ENCODE measurements at regions not wholly inside any gene's neighbourhood (a gene's known extent, or its start where the extent isn't known, plus 50 kb on each side); places are given as distances from the start of the nearest gene placed in this dataset.

- Histone ChIP-seq H3K27ac (peak overlapping the region; percentile 42 to 73), H3K27me3 (no peaks in the 10 kb centered on the region), H3K36me3 (no peaks in the 10 kb centered on the region), H3K4me1 (peaks cover 0 to 13% of the 10 kb centered on the region in 2 donors), H3K4me3 (no peak overlapping the region), H3K9me3 (no peaks in the 10 kb centered on the region)
- TF ChIP-seq, protein P1, sequence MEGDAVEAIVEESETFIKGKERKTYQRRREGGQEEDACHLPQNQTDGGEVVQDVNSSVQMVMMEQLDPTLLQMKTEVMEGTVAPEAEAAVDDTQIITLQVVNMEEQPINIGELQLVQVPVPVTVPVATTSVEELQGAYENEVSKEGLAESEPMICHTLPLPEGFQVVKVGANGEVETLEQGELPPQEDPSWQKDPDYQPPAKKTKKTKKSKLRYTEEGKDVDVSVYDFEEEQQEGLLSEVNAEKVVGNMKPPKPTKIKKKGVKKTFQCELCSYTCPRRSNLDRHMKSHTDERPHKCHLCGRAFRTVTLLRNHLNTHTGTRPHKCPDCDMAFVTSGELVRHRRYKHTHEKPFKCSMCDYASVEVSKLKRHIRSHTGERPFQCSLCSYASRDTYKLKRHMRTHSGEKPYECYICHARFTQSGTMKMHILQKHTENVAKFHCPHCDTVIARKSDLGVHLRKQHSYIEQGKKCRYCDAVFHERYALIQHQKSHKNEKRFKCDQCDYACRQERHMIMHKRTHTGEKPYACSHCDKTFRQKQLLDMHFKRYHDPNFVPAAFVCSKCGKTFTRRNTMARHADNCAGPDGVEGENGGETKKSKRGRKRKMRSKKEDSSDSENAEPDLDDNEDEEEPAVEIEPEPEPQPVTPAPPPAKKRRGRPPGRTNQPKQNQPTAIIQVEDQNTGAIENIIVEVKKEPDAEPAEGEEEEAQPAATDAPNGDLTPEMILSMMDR (IDR thresholded peaks at IDR 0.05) = no peak
- no peak for DNase-seq (ENCODE audit: low spot score)
These were observed 173.9 kb upstream of the PLEKHA5 start for GRCh38 chr12:18955594-18955993.

DNA sequence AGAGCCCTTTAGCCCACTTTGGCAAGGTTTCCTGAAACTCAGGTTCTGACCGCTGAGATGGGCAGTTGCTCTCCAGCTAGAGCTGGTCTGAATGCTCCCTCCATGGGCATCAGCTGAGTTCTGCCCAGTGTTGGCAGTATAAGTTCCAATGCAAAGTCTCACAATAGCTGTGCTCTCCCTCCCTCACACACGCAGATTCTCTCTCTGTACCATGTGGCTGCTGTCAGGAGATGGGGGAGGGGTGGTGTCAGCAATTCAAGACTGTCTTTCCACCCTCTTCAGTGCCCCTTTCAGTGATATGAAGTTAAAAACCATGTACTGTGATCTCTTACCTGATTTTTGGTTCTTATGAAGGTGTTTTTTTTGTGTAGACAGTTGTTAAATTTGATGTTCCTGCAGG lies 164.3 kb upstream of the PLEKHA5 start:
- Histone ChIP-seq H3K27ac (no peak overlapping the region), H3K4me1 (no peaks in the 10 kb centered on the region), H3K4me3 (no peak overlapping the region), H3K27me3 (no peaks in the 10 kb centered on the region), H3K36me3 (no peaks in the 10 kb centered on the region), H3K9me3 (no peaks in the 10 kb centered on the region)
- DNase-seq (ENCODE audit: low spot score) = no peak
- TF ChIP-seq, protein P1 (IDR thresholded peaks at IDR 0.05) = no peak

DNA sequence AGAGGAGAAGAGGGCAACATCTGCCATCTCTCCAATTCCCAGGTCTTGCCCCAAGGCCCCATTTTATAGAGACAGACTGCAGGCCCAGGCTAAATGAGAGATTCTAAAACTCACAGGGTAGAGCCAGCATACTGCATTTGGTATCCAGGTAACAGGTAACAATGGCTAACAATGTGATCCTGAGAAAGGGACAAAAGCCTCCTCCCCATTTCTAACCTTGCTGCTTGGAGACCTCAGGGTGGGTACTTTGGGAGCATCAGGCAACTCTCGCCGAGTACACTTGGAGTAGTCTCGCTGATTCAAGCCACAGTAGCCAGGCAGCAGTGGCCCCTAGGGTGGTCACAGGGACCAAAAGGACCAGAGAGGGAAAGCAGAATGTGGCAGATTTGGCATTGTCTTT lies 162.6 kb upstream of the PLEKHA5 start:
- H3K36me3 ChIP-seq = no peaks in the 10 kb centered on the region
- no peak overlapping the region for H3K27ac ChIP-seq
- H3K9me3 ChIP-seq = no peaks in the 10 kb centered on the region
- no peak for DNase-seq (ENCODE audit: low spot score)
- no peaks in the 10 kb centered on the region for H3K27me3 ChIP-seq
- H3K4me3 ChIP-seq = no peak overlapping the region
- TF ChIP-seq, protein P1 (IDR thresholded peaks at IDR 0.05) = no peak
- no peaks in the 10 kb centered on the region for H3K4me1 ChIP-seq

DNA sequence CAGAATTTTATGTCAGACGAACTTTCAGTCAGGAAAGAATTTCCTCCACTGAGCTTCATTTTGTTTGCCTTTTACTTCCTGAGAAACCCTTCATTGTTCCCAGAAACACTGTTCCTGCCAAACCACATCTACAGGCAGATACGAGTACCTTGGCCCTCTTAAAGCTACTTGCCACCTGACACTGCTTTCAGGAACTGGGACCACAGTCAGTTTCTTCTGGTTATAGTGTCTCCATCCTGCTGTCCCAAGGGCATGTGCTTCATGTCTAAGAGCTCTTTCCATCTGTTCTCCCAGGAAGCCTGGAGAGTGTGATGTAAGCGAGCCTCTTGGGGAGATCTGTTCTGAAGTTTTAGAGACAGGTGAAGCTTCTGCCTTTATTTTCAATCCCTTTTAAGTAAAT lies 161.7 kb upstream of the PLEKHA5 start:
- Histone ChIP-seq H3K27me3 (no peaks in the 10 kb centered on the region), H3K36me3 (no peaks in the 10 kb centered on the region), H3K4me1 (no peaks in the 10 kb centered on the region), H3K4me3 (no peak overlapping the region), H3K27ac (no peak overlapping the region), H3K9me3 (no peaks in the 10 kb centered on the region)
- TF ChIP-seq, protein P1 (IDR thresholded peaks at IDR 0.05) = no peak
- no peak for DNase-seq (ENCODE audit: low spot score)

DNA sequence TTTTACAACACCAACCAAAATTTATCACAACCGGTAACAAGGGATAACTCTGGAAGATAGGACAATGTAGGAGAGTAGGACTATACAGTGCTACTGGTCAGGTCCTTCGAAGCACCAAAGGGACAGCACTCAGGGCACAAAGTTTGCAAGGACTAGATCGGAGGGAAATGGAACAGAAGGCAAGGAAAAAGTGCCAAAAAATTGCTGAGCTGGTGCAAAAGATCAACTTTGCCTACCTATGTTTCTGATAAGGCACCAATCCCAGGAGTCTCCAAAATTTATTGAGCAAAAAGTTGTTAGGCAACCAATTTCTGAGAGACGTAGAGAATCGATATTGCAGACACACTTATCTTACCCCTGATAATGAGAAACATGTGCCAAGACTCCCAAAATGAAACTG lies 160.0 kb upstream of the PLEKHA5 start:
- no peak for DNase-seq (ENCODE audit: low spot score)
- Histone ChIP-seq H3K9me3 (no peaks in the 10 kb centered on the region), H3K36me3 (no peaks in the 10 kb centered on the region), H3K27ac (no peak overlapping the region), H3K27me3 (no peaks in the 10 kb centered on the region), H3K4me1 (no peaks in the 10 kb centered on the region), H3K4me3 (no peak overlapping the region)
- TF ChIP-seq, protein P1 (IDR thresholded peaks at IDR 0.05) = no peak

DNA sequence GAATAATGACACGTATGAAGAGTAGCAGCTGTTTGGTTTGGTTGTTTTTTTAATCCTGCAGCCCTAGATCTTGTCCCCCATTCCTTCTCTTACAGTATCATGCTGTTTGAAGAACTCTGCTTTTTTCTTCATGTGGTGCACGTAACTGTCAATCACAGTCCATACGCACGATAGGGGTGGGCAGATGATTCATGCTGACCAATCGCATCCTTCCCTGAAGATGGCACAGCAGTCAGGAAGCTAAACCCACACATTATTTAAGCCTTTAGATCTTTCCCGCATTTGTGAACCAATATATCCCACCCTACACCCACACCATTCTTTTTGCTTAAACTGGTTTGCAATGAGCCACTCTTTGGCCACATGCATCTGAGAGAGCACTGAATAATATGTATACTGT lies 158.9 kb upstream of the PLEKHA5 start:
- no peak for DNase-seq (ENCODE audit: low spot score)
- Histone ChIP-seq H3K4me3 (no peak overlapping the region), H3K4me1 (no peaks in the 10 kb centered on the region), H3K27me3 (no peaks in the 10 kb centered on the region), H3K27ac (no peak overlapping the region), H3K9me3 (peaks cover 0 to under 1% of the 10 kb centered on the region in 2 donors), H3K36me3 (no peaks in the 10 kb centered on the region)
- TF ChIP-seq, protein P1 (IDR thresholded peaks at IDR 0.05) = no peak
